ENCODE measurements at regions not wholly inside any gene's neighbourhood (a gene's known extent, or its start where the extent isn't known, plus 50 kb on each side); places are given as distances from the start of the nearest gene placed in this dataset.

DNA sequence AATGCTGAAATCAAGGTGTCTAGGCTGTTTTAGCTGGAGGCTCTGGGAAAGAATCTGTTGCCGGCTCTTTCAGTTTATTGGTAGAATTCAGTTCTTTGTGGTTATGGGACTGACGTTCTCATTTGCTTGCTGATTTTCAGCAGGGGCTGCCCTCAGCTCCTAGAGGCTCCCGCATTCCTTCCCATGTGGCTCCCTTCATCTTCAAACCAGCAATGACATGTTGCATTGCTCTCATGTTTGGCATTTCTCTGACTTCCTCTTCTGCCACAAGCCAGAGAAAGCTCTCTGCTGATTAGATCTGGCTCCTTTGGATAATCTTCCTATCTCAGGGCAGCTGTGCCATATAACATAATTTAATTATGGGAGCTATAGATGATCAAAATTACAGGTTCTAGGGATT is 360.3 kb downstream of the LRRC70 start:
- no peak for TF ChIP-seq CTCF (IDR thresholded peaks at IDR 0.05; ENCODE audit: control extremely low read depth in 1 of 3, insufficient read depth in 1 of 3, low read depth in 1 of 3, low read length in 3 of 3)
- TF ChIP-seq TAF7 (optimal IDR thresholded peaks at IDR 0.05; ENCODE audit: borderline replicate concordance, low read depth, low read length), result no peak
- TF ChIP-seq SAP30 (IDR thresholded peaks at IDR 0.05; ENCODE audit: insufficient read depth, insufficient replicate concordance, low read length), result no peak
- TF ChIP-seq POLR2AphosphoS5 (IDR thresholded peaks at IDR 0.05; ENCODE audit: low read depth, low read length), result no peak
- no peak for TF ChIP-seq POLR2A (IDR thresholded peaks at IDR 0.05; ENCODE audit: control extremely low read depth in 1 of 2, low read depth in 2 of 2, low read length in 2 of 2)
- TF ChIP-seq EZH2 (IDR thresholded peaks at IDR 0.05; ENCODE audit: low read depth, low read length, severe bottlenecking), result no peak
- no peak for TF ChIP-seq RNF2 (IDR thresholded peaks at IDR 0.05; ENCODE audit: borderline replicate concordance, low read depth, low read length, missing control alignments, poor library complexity, severe bottlenecking)
- no peak for TF ChIP-seq TCF12 (IDR thresholded peaks at IDR 0.05; ENCODE audit: low read depth, low read length)
- no peak for TF ChIP-seq RFX5 (IDR thresholded peaks at IDR 0.05; ENCODE audit: borderline replicate concordance, low read depth, low read length)

All from H1 (cell line).